ENCODE measurements at regions not wholly inside any gene's neighbourhood (a gene's known extent, or its start where the extent isn't known, plus 50 kb on each side); places are given as distances from the start of the nearest gene placed in this dataset.

- no peaks in the 10 kb centered on the region for H3K4me1 ChIP-seq (replicated peaks in 1 of 4; ENCODE audit: control insufficient read depth in 3 of 4, insufficient read depth in 4 of 4, low read length in 3 of 4)
Observed at GRCh38 chr2:105515581-105516415, 116.9 kb upstream of the FHL2 start.

More at GRCh38 chr2:105515581-105516415, 116.9 kb upstream of the FHL2 start:
- no peaks in the 10 kb centered on the region for H3K23me2 ChIP-seq (ENCODE audit: low read depth, low read length)
- H4K91ac ChIP-seq (replicated peaks; ENCODE audit: insufficient read length, low read length), result no peak overlapping the region
- no peak overlapping the region for H4K8ac ChIP-seq (ENCODE audit: extremely low read depth, insufficient read depth, low read length)
- H3K9me3 ChIP-seq (ENCODE audit: insufficient read depth in 2 of 2, low read depth in 1 of 2, low read length in 1 of 2), result no peaks in the 10 kb centered on the region
- no peaks in the 10 kb centered on the region for H3K36me3 ChIP-seq (ENCODE audit: control insufficient read depth in 2 of 4, insufficient read depth in 4 of 4, low read length in 3 of 4)
- no peak overlapping the region; the same call in 1 of the 2 replicates for H2BK12ac ChIP-seq (ENCODE audit: low read depth, low read length)
- no peak for FAIRE-seq
- no peak overlapping the region for H3K18ac ChIP-seq (ENCODE audit: extremely low read depth, low read length)
- H3K9ac ChIP-seq (replicated peaks in 1 of 4; ENCODE audit: extremely low read depth in 1 of 4, low read depth in 3 of 4, low read length in 3 of 4), result no peak overlapping the region
- H2AFZ ChIP-seq (ENCODE audit: low read length), result no peak overlapping the region
- no peak overlapping the region for H3K27ac ChIP-seq (ENCODE audit: low read depth, low read length)
- H3K56ac ChIP-seq (replicated peaks; ENCODE audit: insufficient read length, low read depth, low read length), result no peak overlapping the region
- ChIA-PET POLR2A (ENCODE audit: partially characterized antibody) (no interaction called here), CTCF (ENCODE audit: partially characterized antibody) (interaction anchor here (0.8 to 11.2 kb wide), 11 partner anchors 29 to 414 kb away, joined by 3 to 122 read pairs (median 3); no protein-coding TSS in a partner anchor)
- H3K27me3 ChIP-seq (replicated peaks in 1 of 4; ENCODE audit: control insufficient read depth in 3 of 4, extremely low read depth in 1 of 4, insufficient read depth in 3 of 4, low read length in 3 of 4), result no peaks in the 10 kb centered on the region
- no peak overlapping the region for H3K4me2 ChIP-seq (ENCODE audit: insufficient read depth in 1 of 2, low read depth in 2 of 2, low read length in 2 of 2)
- no peak overlapping the region for H2BK120ac ChIP-seq (replicated peaks; ENCODE audit: low read depth, low read length)
- H2AK5ac ChIP-seq (ENCODE audit: low read depth, low read length), result no peak overlapping the region
- H3K4me3 ChIP-seq (ENCODE audit: extremely low read depth in 1 of 4, insufficient read depth in 2 of 4, low read depth in 3 of 4, low read length in 4 of 4), result no peak overlapping the region
- WGBS, 2 experiments (ENCODE audit: extremely low coverage in 1 of 2, insufficient coverage in 1 of 2, insufficient read length in 1 of 2, insufficient replicate concordance in 2 of 2, low coverage in 1 of 2, low lambda C conversion rate in 2 of 2, missing lambda C conversion rate in 1 of 2), result 83% methylated on average over 14 of the region's 15 CpGs; no CpG with 5 or more reads in 1 of the 2 experiments
- no peaks in the 10 kb centered on the region for H4K20me1 ChIP-seq (replicated peaks in 1 of 2; ENCODE audit: control insufficient read depth in 1 of 2, insufficient read depth in 2 of 2, low read length in 2 of 2)
- H2BK5ac ChIP-seq (ENCODE audit: low read depth, low read length), result no peak overlapping the region
- no peak overlapping the region for H2BK15ac ChIP-seq (ENCODE audit: low read length)
- no peak overlapping the region for H4K5ac ChIP-seq (ENCODE audit: insufficient read length, low read depth, low read length)
- no peaks in the 10 kb centered on the region for H3K79me2 ChIP-seq (ENCODE audit: control insufficient read depth in 1 of 2, insufficient read depth in 2 of 2, low read length in 2 of 2)
- H3K23ac ChIP-seq (ENCODE audit: insufficient read length), result no peak overlapping the region
- no peak overlapping the region for H2BK20ac ChIP-seq (ENCODE audit: low read length)
- H3K4ac ChIP-seq (replicated peaks; ENCODE audit: insufficient read length, low read depth, low read length), result no peak overlapping the region
- TF ChIP-seq SP1 (IDR thresholded peaks at IDR 0.05; ENCODE audit: low read depth, low read length), result no peak
- TF ChIP-seq GTF2F1 (IDR thresholded peaks at IDR 0.05; ENCODE audit: borderline replicate concordance, low read depth, low read length), result no peak
- TF ChIP-seq FOSL1 (IDR thresholded peaks at IDR 0.05; ENCODE audit: insufficient read depth, low read depth, low read length), result no peak
- TF ChIP-seq HDAC2 (IDR thresholded peaks at IDR 0.05; ENCODE audit: borderline replicate concordance in 1 of 2, low read depth in 2 of 2, low read length in 2 of 2), result no peak
- no peak for TF ChIP-seq BACH1 (IDR thresholded peaks at IDR 0.05; ENCODE audit: low read length)
- TF ChIP-seq ZNF274 (IDR thresholded peaks at IDR 0.05; ENCODE audit: borderline replicate concordance, extremely low read depth, low read length), result no peak
- TF ChIP-seq EGR1 (IDR thresholded peaks at IDR 0.05; ENCODE audit: borderline replicate concordance, low read depth, low read length), result no peak
- no peak for TF ChIP-seq ATF3 (IDR thresholded peaks at IDR 0.05; ENCODE audit: insufficient read depth, low read depth, low read length)
- TF ChIP-seq MAX (IDR thresholded peaks at IDR 0.05), result no peak
- H3K14ac ChIP-seq (ENCODE audit: insufficient read length), result no peak overlapping the region
- H3K79me1 ChIP-seq (ENCODE audit: low read depth, low read length), result no peaks in the 10 kb centered on the region
- no peak for DNase-seq (ENCODE audit: low read depth in 1 of 2, low spot score in 2 of 2)
